ENCODE measurements at regions not wholly inside any gene's neighbourhood (a gene's known extent, or its start where the extent isn't known, plus 50 kb on each side); places are given as distances from the start of the nearest gene placed in this dataset.

DNA sequence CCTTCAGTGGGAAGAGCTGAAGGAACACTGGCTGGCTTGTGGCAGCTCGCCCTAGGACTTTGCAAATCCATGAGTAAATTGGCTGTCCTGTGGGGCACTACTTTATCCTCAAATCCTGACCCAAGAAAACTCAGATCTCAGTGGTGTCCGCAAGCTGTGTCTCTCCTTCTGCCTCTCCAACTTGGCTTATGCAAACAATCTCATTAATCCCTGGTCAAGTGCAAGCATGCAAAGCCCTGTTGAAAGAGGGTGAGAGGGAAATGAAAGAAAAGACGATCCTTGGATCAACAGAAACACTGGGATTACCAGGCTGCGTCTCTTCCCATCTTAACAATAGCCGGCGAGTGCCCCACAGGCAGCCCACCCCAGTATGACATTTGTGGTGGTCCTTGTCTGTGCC, 901.6 kb downstream of the BCL11B start:
- TF ChIP-seq, protein P1, sequence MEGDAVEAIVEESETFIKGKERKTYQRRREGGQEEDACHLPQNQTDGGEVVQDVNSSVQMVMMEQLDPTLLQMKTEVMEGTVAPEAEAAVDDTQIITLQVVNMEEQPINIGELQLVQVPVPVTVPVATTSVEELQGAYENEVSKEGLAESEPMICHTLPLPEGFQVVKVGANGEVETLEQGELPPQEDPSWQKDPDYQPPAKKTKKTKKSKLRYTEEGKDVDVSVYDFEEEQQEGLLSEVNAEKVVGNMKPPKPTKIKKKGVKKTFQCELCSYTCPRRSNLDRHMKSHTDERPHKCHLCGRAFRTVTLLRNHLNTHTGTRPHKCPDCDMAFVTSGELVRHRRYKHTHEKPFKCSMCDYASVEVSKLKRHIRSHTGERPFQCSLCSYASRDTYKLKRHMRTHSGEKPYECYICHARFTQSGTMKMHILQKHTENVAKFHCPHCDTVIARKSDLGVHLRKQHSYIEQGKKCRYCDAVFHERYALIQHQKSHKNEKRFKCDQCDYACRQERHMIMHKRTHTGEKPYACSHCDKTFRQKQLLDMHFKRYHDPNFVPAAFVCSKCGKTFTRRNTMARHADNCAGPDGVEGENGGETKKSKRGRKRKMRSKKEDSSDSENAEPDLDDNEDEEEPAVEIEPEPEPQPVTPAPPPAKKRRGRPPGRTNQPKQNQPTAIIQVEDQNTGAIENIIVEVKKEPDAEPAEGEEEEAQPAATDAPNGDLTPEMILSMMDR (IDR thresholded peaks at IDR 0.05; ENCODE audit: control insufficient read depth, insufficient read depth, low read depth, low read length, missing control alignments), result no peak
- no peak for DNase-seq (ENCODE audit: low read depth)
- H3K4me3 ChIP-seq (ENCODE audit: control insufficient read depth, low read depth, low read length), result no peak overlapping the region

DNA sequence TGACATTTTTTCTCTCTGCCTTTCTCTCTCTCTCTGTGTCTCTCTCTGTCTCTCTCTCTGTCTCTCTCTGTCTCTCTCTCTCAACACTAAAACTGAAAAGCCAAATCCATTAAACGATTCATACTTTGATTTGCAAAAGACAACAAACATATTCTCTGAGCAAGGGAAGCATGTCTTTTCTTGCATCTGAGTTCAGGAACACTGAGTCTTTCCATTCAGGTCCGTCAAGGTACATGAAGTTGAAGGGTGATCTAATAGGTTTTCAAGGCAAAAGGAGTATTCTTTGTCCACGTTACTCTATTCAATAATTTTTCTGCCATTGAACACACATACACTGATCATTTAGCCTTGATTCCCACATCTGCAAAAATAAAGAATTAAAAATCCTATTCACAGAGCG, 900.9 kb downstream of the BCL11B start:
- DNase-seq (ENCODE audit: low read depth), result no peak
- no peak overlapping the region for H3K4me3 ChIP-seq (ENCODE audit: control insufficient read depth, low read depth, low read length)
- TF ChIP-seq, protein P1 (IDR thresholded peaks at IDR 0.05; ENCODE audit: control insufficient read depth, insufficient read depth, low read depth, low read length, missing control alignments), result no peak

DNA sequence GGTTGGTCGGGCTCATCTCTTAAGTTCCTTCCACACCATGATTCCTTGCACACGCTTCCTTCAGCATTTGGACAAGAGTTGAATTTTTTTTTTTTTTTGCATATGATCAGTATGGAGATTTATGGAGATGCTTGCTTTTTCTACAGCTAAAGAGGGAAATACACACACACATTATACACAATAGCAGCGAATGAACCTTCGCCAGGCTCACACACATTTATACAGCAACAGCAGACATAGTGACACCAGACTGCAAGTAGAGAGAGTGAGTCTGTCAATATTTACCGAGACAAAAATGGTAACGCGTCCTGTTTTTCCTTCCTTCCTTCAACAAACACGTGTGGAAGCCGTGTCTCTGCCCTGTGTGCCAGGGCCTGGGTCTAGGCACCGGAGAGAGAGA, 897.9 kb downstream of the BCL11B start:
- TF ChIP-seq, protein P1 (IDR thresholded peaks at IDR 0.05; ENCODE audit: control insufficient read depth, insufficient read depth, low read depth, low read length, missing control alignments), result no peak
- DNase-seq (ENCODE audit: low read depth), result no peak
- H3K4me3 ChIP-seq (ENCODE audit: control insufficient read depth, low read depth, low read length), result no peak overlapping the region

DNA sequence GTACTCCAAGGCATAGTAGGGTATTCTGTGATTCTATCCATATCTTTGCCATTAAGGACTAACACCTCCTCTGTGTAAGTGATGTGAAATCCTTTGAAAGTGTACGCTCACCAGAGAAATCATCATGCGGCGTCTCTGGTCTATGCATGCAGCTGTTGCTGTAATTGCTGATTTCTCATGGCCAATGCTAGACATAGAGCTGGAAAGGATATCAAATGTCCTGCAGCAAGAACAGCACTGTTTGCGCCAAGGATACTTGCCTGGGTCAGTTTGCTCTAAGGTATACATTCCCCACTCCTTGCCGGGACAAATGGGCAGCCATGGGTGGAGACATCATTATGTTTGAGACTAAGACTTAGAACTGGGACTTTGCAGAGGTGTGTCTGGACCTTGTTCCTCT, 896.4 kb downstream of the BCL11B start:
- TF ChIP-seq, protein P1 (IDR thresholded peaks at IDR 0.05; ENCODE audit: control insufficient read depth, insufficient read depth, low read depth, low read length, missing control alignments), result no peak
- DNase-seq (ENCODE audit: low read depth), result no peak

DNA sequence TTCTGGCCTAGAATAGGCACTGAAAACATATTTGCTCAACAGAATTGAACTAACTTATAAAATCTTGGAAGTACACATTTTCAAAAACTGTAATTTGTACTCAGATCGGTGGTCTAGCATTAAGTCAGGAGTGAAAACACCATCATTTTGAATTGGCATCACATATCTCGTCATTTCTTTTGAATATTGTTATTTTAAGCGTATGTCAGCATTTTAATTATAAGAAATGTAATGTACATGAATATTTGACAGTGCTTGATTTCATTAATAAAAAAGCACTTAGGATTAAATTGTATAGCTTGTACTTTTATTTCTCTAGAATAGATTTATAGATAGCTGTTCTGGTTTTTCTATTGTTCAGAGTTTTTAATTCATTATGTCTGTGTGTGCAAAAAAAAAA, 892.2 kb downstream of the BCL11B start:
- TF ChIP-seq, protein P1 (IDR thresholded peaks at IDR 0.05; ENCODE audit: control insufficient read depth, insufficient read depth, low read depth, low read length, missing control alignments), result no peak
- H3K4me3 ChIP-seq (ENCODE audit: control insufficient read depth, low read depth, low read length), result no peak overlapping the region
- DNase-seq (ENCODE audit: low read depth), result no peak

More for the DNA sequence above, 896.4 kb downstream of the BCL11B start:
- H3K4me3 ChIP-seq (ENCODE audit: control insufficient read depth, low read depth, low read length), result no peak overlapping the region

DNA sequence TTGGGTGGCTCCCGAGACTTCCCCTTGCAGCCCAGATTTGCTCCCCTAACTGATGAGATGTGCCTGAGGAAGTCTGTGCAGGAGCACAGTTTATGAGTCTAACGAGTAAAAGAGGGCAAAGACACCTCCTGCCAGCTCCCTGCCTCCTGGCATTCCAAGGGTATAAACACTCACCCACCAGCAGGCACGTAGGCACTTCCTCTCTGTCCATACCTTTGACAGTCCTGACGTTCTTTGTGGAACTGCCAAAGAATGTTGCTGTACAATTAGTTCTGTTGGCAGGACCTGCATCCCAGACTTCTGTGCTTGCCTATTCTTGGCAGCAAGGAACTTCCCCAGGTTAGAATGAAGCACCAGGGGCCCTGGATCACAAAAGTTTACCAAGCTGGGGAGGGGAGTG, 889.3 kb downstream of the BCL11B start:
- H3K4me3 ChIP-seq (ENCODE audit: control insufficient read depth, low read depth, low read length), result no peak overlapping the region
- TF ChIP-seq, protein P1 (IDR thresholded peaks at IDR 0.05; ENCODE audit: control insufficient read depth, insufficient read depth, low read depth, low read length, missing control alignments), result no peak
- DNase-seq (ENCODE audit: low read depth), result no peak

DNA sequence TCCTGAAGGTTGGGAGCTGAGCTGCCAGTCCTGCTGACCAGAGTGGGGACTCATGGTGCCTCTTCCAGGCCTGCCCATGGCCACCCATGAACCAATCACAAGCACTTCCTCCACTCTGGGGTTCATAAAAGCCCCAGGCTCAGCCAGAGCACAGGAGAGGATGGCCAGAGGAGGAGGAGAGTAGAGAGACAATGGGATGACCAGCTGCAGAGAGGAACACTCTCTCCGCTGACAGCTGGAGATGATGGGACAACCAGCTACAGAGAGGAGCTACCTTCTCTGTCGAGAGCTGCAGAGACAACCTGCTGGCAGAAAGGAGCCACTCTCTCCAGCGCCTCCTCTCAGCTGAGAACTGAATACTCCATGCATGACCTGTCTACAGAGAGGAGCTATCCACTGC, 886.1 kb downstream of the BCL11B start:
- TF ChIP-seq, protein P1 (IDR thresholded peaks at IDR 0.05; ENCODE audit: control insufficient read depth, insufficient read depth, low read depth, low read length, missing control alignments), result no peak
- no peak for DNase-seq (ENCODE audit: low read depth)
- H3K4me3 ChIP-seq (ENCODE audit: control insufficient read depth, low read depth, low read length), result no peak overlapping the region

Data from AG09309 (cell line).